ENCODE measurements at regions not wholly inside any gene's neighbourhood (a gene's known extent, or its start where the extent isn't known, plus 50 kb on each side); places are given as distances from the start of the nearest gene placed in this dataset.

GRCh38 chr10:59085711-59086502, 90.5 kb upstream of the PHYHIPL start:
- Histone ChIP-seq H3K9me3 (no peaks in the 10 kb centered on the region), H3K36me3 (no peaks in the 10 kb centered on the region), H3K27me3 (no peaks in the 10 kb centered on the region), H3K4me3 (no peak overlapping the region), H3K4me1 (peaks cover 0 to 6% (median 3%) of the 10 kb centered on the region in 4 donors), H3K27ac (no peak overlapping the region)
- TF ChIP-seq POLR2AphosphoS5 (IDR thresholded peaks at IDR 0.05) (no peak), EP300 (IDR thresholded peaks at IDR 0.05; ENCODE audit: low read depth) (no peak), POLR2A (IDR thresholded peaks at IDR 0.05) (no peak), CTCF (IDR thresholded peaks at IDR 0.05) (no peak)
- in situ Hi-C loops (cut with MboI; ENCODE audit: low pct_ligation_motif_present in 1 of 4, low pct_unique_long_range_greater_than_20kb in 1 of 4, low sequenced_read_pairs in 3 of 4) (no loop called here), intact Hi-C loops (cut with DNase I; ENCODE audit: low total_unique reads) (no loop called here)
- no peak for DNase-seq
- WGBS, 2 donors (ENCODE audit: low coverage in 1 of 2): 56 to 73% methylated on average over 4 to 6 of the region's 6 CpGs

GRCh38 chr10:59087486-59087885, 89.0 kb upstream of the PHYHIPL start:
- intact Hi-C loops (cut with DNase I; ENCODE audit: low total_unique reads): no loop called here
- TF ChIP-seq POLR2A (IDR thresholded peaks at IDR 0.05): no peak
- no peak for TF ChIP-seq POLR2AphosphoS5 (IDR thresholded peaks at IDR 0.05)
- Histone ChIP-seq H3K27ac (no peak overlapping the region), H3K4me1 (peaks cover 0 to 6% (median 3%) of the 10 kb centered on the region in 4 donors), H3K36me3 (no peaks in the 10 kb centered on the region), H3K4me3 (no peak overlapping the region), H3K9me3 (no peaks in the 10 kb centered on the region), H3K27me3 (no peaks in the 10 kb centered on the region)
- DNase-seq: no peak
- in situ Hi-C loops (cut with MboI; ENCODE audit: low pct_ligation_motif_present in 1 of 4, low pct_unique_long_range_greater_than_20kb in 1 of 4, low sequenced_read_pairs in 3 of 4): no loop called here

- Histone ChIP-seq H3K4me3 (no peak overlapping the region), H3K27ac (no peak overlapping the region), H3K4me1 (peaks cover 0 to 6% (median 3%) of the 10 kb centered on the region in 4 donors), H3K27me3 (no peaks in the 10 kb centered on the region), H3K36me3 (no peaks in the 10 kb centered on the region), H3K9me3 (no peaks in the 10 kb centered on the region)
- DNase-seq: no peak
- in situ Hi-C loops (cut with MboI; ENCODE audit: low pct_ligation_motif_present in 1 of 4, low pct_unique_long_range_greater_than_20kb in 1 of 4, low sequenced_read_pairs in 3 of 4) (no loop called here), intact Hi-C loops (cut with DNase I; ENCODE audit: low total_unique reads) (no loop called here)
- WGBS, 2 donors (ENCODE audit: low coverage in 1 of 2): 88 to 89% methylated on average over 4 to 11 of the region's 11 CpGs
- TF ChIP-seq EP300 (IDR thresholded peaks at IDR 0.05; ENCODE audit: low read depth) (no peak), CTCF (IDR thresholded peaks at IDR 0.05) (no peak), POLR2AphosphoS5 (IDR thresholded peaks at IDR 0.05) (no peak), POLR2A (IDR thresholded peaks at IDR 0.05) (no peak)
Measured at GRCh38 chr10:59088912-59089573, 87.4 kb upstream of the PHYHIPL start.

- DNase-seq: no peak
- Histone ChIP-seq H3K9me3 (no peaks in the 10 kb centered on the region), H3K4me3 (no peak overlapping the region), H3K36me3 (no peaks in the 10 kb centered on the region), H3K27me3 (no peaks in the 10 kb centered on the region), H3K27ac (no peak overlapping the region), H3K4me1 (no peaks in the 10 kb centered on the region)
- intact Hi-C loops (cut with DNase I; ENCODE audit: low total_unique reads) (no loop called here), in situ Hi-C loops (cut with MboI; ENCODE audit: low pct_ligation_motif_present in 1 of 4, low pct_unique_long_range_greater_than_20kb in 1 of 4, low sequenced_read_pairs in 3 of 4) (no loop called here)
- no peak for TF ChIP-seq POLR2AphosphoS5 (IDR thresholded peaks at IDR 0.05)
- WGBS, 2 donors (ENCODE audit: low coverage in 1 of 2): 49 to 61% methylated on average over 3 of the region's 3 CpGs
Measured at GRCh38 chr10:59090817-59091622, 85.4 kb upstream of the PHYHIPL start.

- TF ChIP-seq POLR2A (IDR thresholded peaks at IDR 0.05): no peak
- no peak for TF ChIP-seq EP300 (IDR thresholded peaks at IDR 0.05; ENCODE audit: low read depth)
- TF ChIP-seq CTCF (IDR thresholded peaks at IDR 0.05): no peak
- no peak for TF ChIP-seq POLR2AphosphoS5 (IDR thresholded peaks at IDR 0.05)
- no peaks in the 10 kb centered on the region for H3K9me3 ChIP-seq
- H3K4me3 ChIP-seq: no peak overlapping the region
- H3K27me3 ChIP-seq: no peaks in the 10 kb centered on the region
- intact Hi-C loops (cut with DNase I; ENCODE audit: low total_unique reads) (no loop called here), in situ Hi-C loops (cut with MboI; ENCODE audit: low pct_ligation_motif_present in 1 of 4, low pct_unique_long_range_greater_than_20kb in 1 of 4, low sequenced_read_pairs in 3 of 4) (no loop called here)
- no peaks in the 10 kb centered on the region for H3K36me3 ChIP-seq
- no peak overlapping the region for H3K27ac ChIP-seq
- DNase-seq: no peak
- 90 to 93% methylated on average over 2 of the region's 2 CpGs for WGBS, 2 donors (ENCODE audit: low coverage in 1 of 2)
- H3K4me1 ChIP-seq: no peaks in the 10 kb centered on the region
Measured at GRCh38 chr10:59093461-59093860, 83.0 kb upstream of the PHYHIPL start.
